GM18507 (cell line): ENCODE measurements at regions not wholly inside any gene's neighbourhood (a gene's known extent, or its start where the extent isn't known, plus 50 kb on each side); places are given as distances from the start of the nearest gene placed in this dataset.

ENCODE experiments used
- DNase-seq: peaks from one replicate; pipeline ENCODE4 v3.0.0; 2011; ENCODE audit warnings: low read depth; ENCODE audit not compliant: insufficient read length; ENCODE audit errors: extremely low spot score
- FAIRE-seq: peaks from 2 replicates; lab custom pipeline; 2011; peaks lifted over from hg19 to GRCh38; lab: Jason Lieb, UNC

GRCh38 chr4:136438645-136439044 lies 1093.6 kb downstream of the PCDH18 start:
- no peak for DNase-seq

DNA sequence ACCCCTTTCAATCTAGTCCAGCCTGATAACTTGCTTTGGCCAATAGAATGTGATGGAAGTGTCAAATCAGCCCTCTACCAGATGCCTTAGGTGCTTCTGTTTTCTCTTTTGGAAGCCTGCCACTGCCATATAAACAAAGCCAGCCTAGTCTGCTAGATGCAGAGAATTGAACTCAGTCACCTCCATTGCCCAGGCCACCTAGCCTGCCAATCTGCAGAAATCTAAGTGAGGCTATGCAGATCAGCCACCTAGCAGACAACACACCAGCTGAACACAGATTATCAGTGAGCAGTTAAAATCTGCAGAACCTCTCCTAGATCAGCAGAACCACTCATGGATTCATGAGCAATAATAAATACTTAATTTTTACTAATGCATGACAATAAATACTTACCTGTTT lies 1108.2 kb downstream of the PCDH18 start:
- DNase-seq: no peak
- FAIRE-seq: no peak

More at GRCh38 chr4:136438645-136439044, 1093.6 kb downstream of the PCDH18 start:
- FAIRE-seq: no peak

- no peak for FAIRE-seq
Measured at GRCh38 chr4:136414981-136415380, 1117.3 kb downstream of the PCDH18 start.

GRCh38 chr4:136412708-136413107 lies 1119.6 kb downstream of the PCDH18 start:
- DNase-seq (no peak), FAIRE-seq (no peak)

More at GRCh38 chr4:136414981-136415380, 1117.3 kb downstream of the PCDH18 start:
- DNase-seq: no peak

DNA sequence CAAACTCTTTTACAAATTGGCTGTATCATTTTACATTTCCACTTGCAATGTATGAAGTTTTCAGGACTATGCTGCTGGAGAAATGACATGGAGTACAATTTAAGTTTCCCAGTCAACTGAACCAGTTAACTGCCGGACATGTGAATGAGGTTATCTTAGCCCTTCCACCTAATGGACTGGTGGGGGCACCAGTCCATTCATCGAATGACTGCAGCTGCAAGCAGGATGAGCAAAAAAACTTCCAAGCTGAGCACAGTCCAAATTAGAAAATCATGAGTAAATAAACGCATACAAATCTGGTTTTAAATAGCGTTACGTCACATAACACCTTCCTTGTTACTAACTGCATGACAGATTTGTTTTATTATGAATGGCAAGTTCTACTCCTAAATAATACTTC lies 1131.5 kb downstream of the PCDH18 start:
- DNase-seq: no peak
- no peak for FAIRE-seq

GRCh38 chr4:136395212-136395722 lies 1137.0 kb downstream of the PCDH18 start:
- no peak for FAIRE-seq
- DNase-seq: no peak

GRCh38 chr4:136392576-136392975 lies 1139.7 kb downstream of the PCDH18 start:
- DNase-seq: no peak
- no peak for FAIRE-seq

DNA sequence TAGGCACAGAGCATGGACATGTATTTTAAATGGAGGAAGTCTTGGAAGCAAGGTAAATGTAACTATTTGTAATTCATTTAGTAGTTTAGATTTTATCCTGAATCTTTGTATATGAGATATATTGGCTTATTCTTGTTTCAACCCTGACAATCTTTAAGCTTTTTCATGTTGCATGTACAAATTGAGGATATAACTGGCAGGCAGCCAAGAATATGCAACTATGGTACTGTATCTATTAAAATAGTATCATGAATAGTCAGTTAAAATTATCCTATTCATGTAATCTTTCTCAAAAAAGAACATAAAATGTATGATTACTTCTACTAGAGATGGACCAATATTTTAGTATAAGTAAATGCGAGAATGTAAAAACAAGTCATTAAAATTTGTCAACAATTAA lies 1141.5 kb downstream of the PCDH18 start:
- FAIRE-seq (no peak), DNase-seq (no peak)

DNA sequence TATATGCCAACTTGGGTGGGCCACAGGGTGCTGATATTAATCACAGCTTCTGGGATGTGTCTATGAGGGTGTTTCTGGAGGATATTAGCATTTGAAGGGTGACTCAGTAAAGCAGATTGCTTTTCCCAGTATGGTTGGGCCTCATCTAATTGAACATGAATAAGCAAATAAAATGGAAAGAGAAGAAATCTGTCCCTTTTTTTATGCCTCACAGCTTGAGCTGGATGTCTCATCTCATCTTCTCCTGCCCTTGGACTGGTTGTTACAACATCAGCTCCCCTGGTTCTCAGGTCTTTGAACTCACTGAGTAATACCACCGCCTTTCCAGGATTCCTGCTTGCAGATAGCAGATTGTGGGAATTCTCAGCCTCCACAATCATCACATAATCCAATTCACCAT lies 1149.2 kb downstream of the PCDH18 start:
- FAIRE-seq (no peak), DNase-seq (no peak)

DNA sequence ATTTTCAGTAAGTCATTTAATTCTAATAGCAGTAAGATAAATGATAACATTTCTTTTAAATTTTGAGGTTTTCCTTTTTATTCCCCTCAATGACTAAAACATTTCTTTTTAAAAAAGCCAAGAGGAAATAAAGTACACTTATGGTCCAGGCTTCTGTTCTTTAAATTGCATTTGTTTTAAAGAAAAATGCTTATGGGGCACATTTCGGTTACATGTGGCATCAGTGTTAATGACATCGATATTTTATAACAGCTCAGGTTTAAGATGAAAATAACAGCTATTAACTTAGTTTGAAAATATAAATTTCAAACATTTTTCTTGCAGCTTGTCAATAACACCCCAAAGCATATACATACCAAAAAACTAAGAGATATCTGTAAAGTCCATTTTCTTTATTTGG lies 1161.1 kb downstream of the PCDH18 start:
- FAIRE-seq (no peak), DNase-seq (no peak)

DNA sequence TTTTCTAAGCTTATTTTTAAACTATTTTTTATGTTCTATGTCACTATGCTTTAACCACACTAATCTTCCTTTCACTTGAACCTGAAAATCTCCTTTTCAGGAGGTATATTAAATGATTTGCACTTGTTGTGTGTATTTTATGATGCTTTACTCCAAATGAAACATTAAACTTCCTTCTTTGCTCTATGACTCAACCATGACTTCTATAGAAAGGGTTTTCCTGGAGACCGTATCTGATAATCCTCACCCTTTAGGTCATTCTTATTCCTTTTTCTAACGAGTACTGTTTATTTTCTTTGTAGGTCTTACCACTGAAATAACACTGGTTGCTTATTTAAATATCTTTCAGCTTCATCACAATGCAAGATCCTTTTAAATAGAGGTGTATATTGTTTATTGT lies 1163.2 kb downstream of the PCDH18 start:
- no peak for FAIRE-seq
- no peak for DNase-seq

DNA sequence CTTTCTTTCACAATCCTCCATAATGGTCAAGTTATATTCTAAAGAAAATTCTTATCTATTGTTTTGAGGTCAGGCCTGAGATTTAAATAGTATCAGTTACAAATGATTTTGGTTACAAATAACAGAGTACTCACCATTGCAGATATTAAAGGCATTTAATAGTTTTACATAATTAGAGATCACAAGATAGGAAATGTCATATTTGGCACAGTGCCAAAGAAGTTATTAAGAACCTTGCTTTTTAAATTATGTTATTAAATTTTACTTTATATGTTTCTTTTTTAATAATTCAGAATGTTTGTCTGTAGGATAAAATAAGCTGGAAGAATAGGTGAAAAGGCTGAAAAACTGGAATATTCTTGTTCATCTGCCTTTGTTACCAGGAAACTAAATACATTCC lies 1174.7 kb downstream of the PCDH18 start:
- no peak for DNase-seq
- no peak for FAIRE-seq

- FAIRE-seq: no peak
- DNase-seq: no peak
Measured at GRCh38 chr4:136355970-136356369, 1176.3 kb downstream of the PCDH18 start.

GRCh38 chr4:136343340-136343739 lies 1189.0 kb downstream of the PCDH18 start:
- FAIRE-seq (no peak), DNase-seq (no peak)

DNA sequence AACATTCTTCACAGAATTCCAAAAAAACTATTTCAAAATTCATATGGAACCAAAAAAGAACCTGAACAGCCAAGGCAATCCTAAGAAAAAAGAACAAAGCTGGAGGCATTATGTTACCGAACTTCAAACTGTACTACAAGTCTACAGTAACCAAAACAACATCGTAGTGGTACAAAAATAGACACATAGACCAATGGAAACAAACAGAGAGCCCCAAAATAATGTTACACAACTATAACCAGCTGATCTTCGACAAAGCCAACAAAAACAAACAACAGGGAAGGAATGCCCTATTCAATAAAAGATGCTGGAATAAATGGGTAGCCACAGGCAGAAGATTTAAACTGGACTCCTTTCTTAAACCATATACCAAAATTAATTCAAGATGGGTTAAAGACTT lies 1189.6 kb downstream of the PCDH18 start:
- FAIRE-seq (no peak), DNase-seq (no peak)

DNA sequence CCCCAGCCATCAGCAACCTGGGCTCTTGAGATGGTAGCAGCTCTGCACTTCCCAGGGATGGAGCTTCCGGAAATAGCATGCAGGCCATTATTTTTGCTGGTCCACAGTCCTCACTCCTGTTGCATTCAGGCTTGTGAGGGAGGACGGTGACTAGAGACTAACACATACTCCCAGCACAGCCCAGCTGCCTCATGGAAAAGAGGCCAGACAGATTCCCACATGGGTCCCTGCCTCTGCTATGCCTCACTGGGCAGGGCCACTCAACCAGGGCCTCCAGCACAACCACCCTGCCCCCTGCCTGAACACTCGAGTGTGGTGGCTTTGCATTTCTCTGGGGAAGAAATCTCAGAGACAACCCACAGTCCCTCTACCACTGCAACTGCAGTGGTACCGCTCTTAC lies 1195.1 kb downstream of the PCDH18 start:
- FAIRE-seq: no peak
- DNase-seq: no peak

DNA sequence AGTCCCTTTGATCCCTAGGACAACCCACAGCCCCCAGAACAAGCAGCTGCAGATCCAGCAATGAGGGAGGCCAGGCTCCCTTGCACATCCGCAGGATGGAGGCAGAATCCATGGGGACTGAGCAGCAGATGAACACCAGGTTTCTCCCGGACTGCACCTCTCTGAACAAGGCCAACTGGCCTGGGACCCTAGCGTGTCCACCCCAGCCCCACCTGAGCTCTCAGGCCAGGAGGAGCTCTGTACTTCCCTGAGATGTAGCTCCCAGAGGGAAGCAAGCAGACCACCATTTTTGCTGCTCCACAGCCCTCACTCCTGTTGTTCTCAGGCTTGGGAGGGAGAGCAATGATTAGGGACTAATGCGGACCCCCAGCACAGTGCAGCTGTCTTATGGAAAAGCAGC lies 1195.8 kb downstream of the PCDH18 start:
- FAIRE-seq: no peak
- no peak for DNase-seq

- no peak for FAIRE-seq
- DNase-seq: no peak
Measured at GRCh38 chr4:136329042-136329662, 1203.1 kb downstream of the PCDH18 start.

DNA sequence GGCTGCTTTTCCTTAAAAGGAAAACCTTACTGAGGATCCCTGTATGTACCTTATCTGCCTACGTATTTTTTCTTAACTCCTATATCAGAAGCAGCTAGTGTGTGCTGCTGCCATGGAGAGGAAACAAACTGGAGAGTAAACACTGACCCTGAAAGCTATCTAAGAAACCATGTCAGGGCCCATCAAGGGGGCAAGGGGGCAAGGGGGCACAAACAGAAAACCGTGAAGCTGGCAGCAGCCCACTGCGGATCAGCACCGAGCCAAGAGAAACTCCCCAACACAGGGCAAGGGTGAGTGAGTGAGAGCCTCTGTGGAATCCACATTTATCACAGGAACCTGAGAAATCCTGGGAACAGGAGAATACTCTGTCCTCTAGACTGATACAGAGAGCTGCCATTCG lies 1204.2 kb downstream of the PCDH18 start:
- DNase-seq: no peak
- FAIRE-seq: no peak

DNA sequence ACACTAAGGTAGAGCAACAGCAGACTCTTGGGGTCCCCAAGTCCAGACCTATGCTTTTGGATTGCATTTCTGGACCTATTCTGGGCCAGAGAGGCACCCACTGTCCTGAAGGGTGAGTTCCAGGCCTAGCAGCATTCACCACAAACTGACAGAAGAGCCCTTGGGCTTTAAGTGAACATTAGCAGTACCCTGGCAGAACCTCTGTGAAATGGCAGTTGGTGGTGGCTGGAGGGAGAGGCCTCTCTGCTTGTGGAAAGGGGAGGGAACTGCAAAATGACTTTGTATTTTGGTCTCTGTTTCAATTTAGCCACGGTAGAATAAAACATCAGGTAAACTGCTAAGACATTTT lies 1211.9 kb downstream of the PCDH18 start:
- no peak for DNase-seq
- FAIRE-seq: no peak

DNA sequence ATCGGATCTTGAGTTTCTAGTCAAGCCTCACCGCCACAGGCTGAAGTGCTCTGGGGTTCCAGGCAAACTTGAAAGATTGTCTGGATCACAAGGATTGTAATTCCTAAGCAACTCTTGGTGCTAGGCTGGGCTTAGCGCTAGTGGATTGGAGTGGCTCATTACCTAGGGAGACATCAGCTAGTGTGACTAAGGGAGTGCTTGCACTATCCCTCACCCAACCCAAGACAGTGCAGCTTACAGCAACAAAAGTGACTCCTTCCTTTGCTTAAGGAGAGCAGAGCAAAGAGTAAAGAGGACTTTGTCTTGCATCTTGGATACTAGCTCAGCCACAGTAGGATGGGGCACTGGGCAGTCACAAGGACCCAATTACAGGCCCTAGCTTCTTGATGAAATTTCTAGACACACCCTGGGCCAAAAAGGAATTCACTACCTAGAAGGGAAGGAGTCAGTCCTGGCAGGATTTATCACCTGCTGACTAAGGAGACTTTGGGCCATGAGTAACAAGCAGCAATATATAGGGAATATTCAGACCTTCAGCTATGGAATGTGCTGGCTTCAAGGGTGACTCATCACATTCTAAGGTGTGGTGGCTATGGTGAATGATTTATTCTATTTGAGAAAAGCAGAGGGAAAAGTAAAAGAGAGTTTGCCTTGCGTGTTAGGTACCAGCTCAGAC lies 1212.4 kb downstream of the PCDH18 start:
- DNase-seq (no peak), FAIRE-seq (no peak)
